ENCODE measurements at regions not wholly inside any gene's neighbourhood (a gene's known extent, or its start where the extent isn't known, plus 50 kb on each side); places are given as distances from the start of the nearest gene placed in this dataset.
"Not testable (repeated sequence)": the region's sequence is repeated elsewhere in the genome, so short reads cannot be mapped to it uniquely, and the experiment has no call there.

GRCh38 chr1:121095014-121095413 lies 89.1 kb downstream of the FAM72B start:
- not testable (repeated sequence) for DNase-seq (ENCODE audit: low read depth in 4 of 4, low spot score in 3 of 4)

- DNase-seq (ENCODE audit: low read depth in 4 of 4, low spot score in 3 of 4): peak in 1 of 4 donors; percentile 47
These were observed 86.8 kb downstream of the FAM72B start for GRCh38 chr1:121097127-121097866.

- not testable (repeated sequence) for DNase-seq (ENCODE audit: low read depth in 4 of 4, low spot score in 3 of 4)
These were observed 86.3 kb downstream of the FAM72B start for GRCh38 chr1:121097867-121098215.

- not testable (repeated sequence) for DNase-seq (ENCODE audit: low read depth in 4 of 4, low spot score in 3 of 4)
These were observed 75.1 kb downstream of the FAM72B start for GRCh38 chr1:121109025-121109424.

GRCh38 chr1:121116522-121117297 lies 67.4 kb downstream of the FAM72B start:
- DNase-seq (ENCODE audit: low read depth in 4 of 4, low spot score in 3 of 4): not testable (repeated sequence)

GRCh38 chr1:121117298-121117611 lies 66.9 kb downstream of the FAM72B start:
- DNase-seq (ENCODE audit: low read depth in 4 of 4, low spot score in 3 of 4): not testable (repeated sequence)

GRCh38 chr1:121117622-121118479 lies 66.3 kb downstream of the FAM72B start:
- peak in 1 of 4 donors; percentile 8 for DNase-seq (ENCODE audit: low read depth in 4 of 4, low spot score in 3 of 4)
